Suprapubic skin (tissue), 4 donors: ENCODE measurements at regions not wholly inside any gene's neighbourhood (a gene's known extent, or its start where the extent isn't known, plus 50 kb on each side); places are given as distances from the start of the nearest gene placed in this dataset.

ENCODE experiments used
- CTCF ChIP-seq, 2 donors: fragments of 200-600 bp in 1 of 2; fragments of 450-650 bp in 1 of 2; sonication (generic) in 1 of 2; IDR thresholded peaks; one replicate each; pipeline ENCODE4 v1.5.1; 2016 to 2019; ENCODE audit warnings: antibody characterized with exemption in 2 of 2, mild to moderate bottlenecking in 1 of 2, moderate library complexity in 1 of 2
- EP300 ChIP-seq: sonication (generic); formaldehyde crosslinking; IDR thresholded peaks from one replicate; pipeline ENCODE4 v1.6.1; 2017; ENCODE audit warnings: antibody characterized with exemption
- POLR2A ChIP-seq, 2 donors: fragments of 450-650 bp; IDR thresholded peaks; one replicate each; pipeline ENCODE4 v1.6.1; 2017; ENCODE audit warnings: antibody characterized with exemption in 2 of 2, mild to moderate bottlenecking in 2 of 2, moderate library complexity in 2 of 2
- POLR2AphosphoS5 ChIP-seq, 3 donors: sonication (generic); formaldehyde crosslinking; IDR thresholded peaks; one replicate each; pipeline ENCODE4 v1.6.1; 2017; ENCODE audit warnings: antibody characterized with exemption in 3 of 3

GRCh38 chr11:19546325-19546724 is 166.3 kb upstream of the NAV2 start:
- TF ChIP-seq CTCF (IDR thresholded peaks at IDR 0.05) = no peak
- no peak for TF ChIP-seq POLR2AphosphoS5 (IDR thresholded peaks at IDR 0.05)
- no peak for TF ChIP-seq EP300
- no peak for TF ChIP-seq POLR2A (IDR thresholded peaks at IDR 0.05)
